ENCODE measurements at regions not wholly inside any gene's neighbourhood (a gene's known extent, or its start where the extent isn't known, plus 50 kb on each side); places are given as distances from the start of the nearest gene placed in this dataset.
A peak's percentile ranks its signal among the peaks of the same experiment; 100 is the strongest.

GRCh38 chr2:6639929-6640620 lies 225.6 kb downstream of the CMPK2 start (continued):
- TF ChIP-seq CHD7 (IDR thresholded peaks at IDR 0.05; ENCODE audit: insufficient replicate concordance, low read length) (peak; percentile 50), CBX5 (IDR thresholded peaks at IDR 0.05; ENCODE audit: low read depth, low read length) (no peak), CEBPB (IDR thresholded peaks at IDR 0.05; ENCODE audit: low read depth, low read length) (no peak), CTBP2 (IDR thresholded peaks at IDR 0.05; ENCODE audit: borderline replicate concordance, insufficient read depth, insufficient read length, low read length) (no peak), ZNF274 (IDR thresholded peaks at IDR 0.05; ENCODE audit: borderline replicate concordance, extremely low read depth, low read length) (no peak), TAF1 (IDR thresholded peaks at IDR 0.05; ENCODE audit: low read depth, low read length) (no peak), ATF2 (IDR thresholded peaks at IDR 0.05; ENCODE audit: low read length) (no peak)

All from H1 (cell line).